AG20443 (cell line): ENCODE measurements at regions not wholly inside any gene's neighbourhood (a gene's known extent, or its start where the extent isn't known, plus 50 kb on each side); places are given as distances from the start of the nearest gene placed in this dataset.

ENCODE experiments used
- DNase-seq: peaks from one replicate; pipeline ENCODE4 v3.0.0; 2012; ENCODE audit warnings: low spot score, mixed read lengths

- no peak for DNase-seq
Observed at GRCh38 chr18:72360634-72361033, 183.5 kb downstream of the CBLN2 start.

GRCh38 chr18:72342933-72343332, 201.2 kb downstream of the CBLN2 start:
- DNase-seq = no peak

GRCh38 chr18:72339976-72340375, 204.2 kb downstream of the CBLN2 start:
- DNase-seq = no peak

- DNase-seq = no peak
Observed at GRCh38 chr18:72336786-72337185, 207.4 kb downstream of the CBLN2 start.

- no peak for DNase-seq
Observed at GRCh38 chr18:72329533-72329932, 214.6 kb downstream of the CBLN2 start.

GRCh38 chr18:72325307-72325706, 218.8 kb downstream of the CBLN2 start:
- no peak for DNase-seq

- no peak for DNase-seq
Observed at GRCh38 chr18:72324677-72325076, 219.5 kb downstream of the CBLN2 start.

GRCh38 chr18:72316497-72316896, 227.6 kb downstream of the CBLN2 start:
- no peak for DNase-seq

GRCh38 chr18:72283148-72283925, 260.8 kb downstream of the CBLN2 start:
- no peak for DNase-seq

- DNase-seq = no peak
Observed at GRCh38 chr18:72273025-72273424, 271.1 kb downstream of the CBLN2 start.

GRCh38 chr18:72261590-72261989, 282.6 kb downstream of the CBLN2 start:
- DNase-seq = no peak

- DNase-seq = no peak
Observed at GRCh38 chr18:72246076-72246475, 298.1 kb downstream of the CBLN2 start.

- no peak for DNase-seq
Observed at GRCh38 chr18:72235422-72235821, 308.7 kb downstream of the CBLN2 start.

GRCh38 chr18:72233106-72233505, 311.0 kb downstream of the CBLN2 start:
- no peak for DNase-seq

GRCh38 chr18:72232644-72233043, 311.5 kb downstream of the CBLN2 start:
- DNase-seq = no peak

- no peak for DNase-seq
Observed at GRCh38 chr18:72225958-72226357, 318.2 kb downstream of the CBLN2 start.

- no peak for DNase-seq
Observed at GRCh38 chr18:72223733-72224132, 320.4 kb downstream of the CBLN2 start.

GRCh38 chr18:72208920-72209676, 335.0 kb downstream of the CBLN2 start:
- no peak for DNase-seq

- DNase-seq = no peak
Observed at GRCh38 chr18:72207280-72207679, 336.9 kb downstream of the CBLN2 start.

GRCh38 chr18:72206814-72207213, 337.3 kb downstream of the CBLN2 start:
- DNase-seq = no peak

- DNase-seq = no peak
Observed at GRCh38 chr18:72201032-72201431, 343.1 kb downstream of the CBLN2 start.

GRCh38 chr18:72197591-72197990, 346.6 kb downstream of the CBLN2 start:
- no peak for DNase-seq

- no peak for DNase-seq
Observed at GRCh38 chr18:72194072-72194471, 350.1 kb downstream of the CBLN2 start.

GRCh38 chr18:72187956-72188355, 356.2 kb downstream of the CBLN2 start:
- no peak for DNase-seq
